ENCODE measurements at regions not wholly inside any gene's neighbourhood (a gene's known extent, or its start where the extent isn't known, plus 50 kb on each side); places are given as distances from the start of the nearest gene placed in this dataset.
"Not testable (repeated sequence)": the region's sequence is repeated elsewhere in the genome, so short reads cannot be mapped to it uniquely, and the experiment has no call there.

- Mint-ChIP-seq H3K4me1 (ENCODE audit: unreplicated experiment) (no peaks in the 10 kb centered on the region), H3K9me3 (ENCODE audit: unreplicated experiment) (peaks cover 12% of the 10 kb centered on the region), H3K27me3 (ENCODE audit: unreplicated experiment) (peaks cover 72% of the 10 kb centered on the region), H3K36me3 (ENCODE audit: unreplicated experiment) (no peaks in the 10 kb centered on the region), H3K4me3 (ENCODE audit: unreplicated experiment) (no peak overlapping the region), H3K27ac (ENCODE audit: unreplicated experiment) (no peak overlapping the region)
- DNase-seq (ENCODE audit: extremely low spot score, unreplicated experiment) = no peak
- no peak for TF ChIP-seq CTCF (IDR thresholded peaks at IDR 0.05)
These were observed 108.9 kb upstream of the RFX8 start for GRCh38 chr2:101583861-101584260.

DNA sequence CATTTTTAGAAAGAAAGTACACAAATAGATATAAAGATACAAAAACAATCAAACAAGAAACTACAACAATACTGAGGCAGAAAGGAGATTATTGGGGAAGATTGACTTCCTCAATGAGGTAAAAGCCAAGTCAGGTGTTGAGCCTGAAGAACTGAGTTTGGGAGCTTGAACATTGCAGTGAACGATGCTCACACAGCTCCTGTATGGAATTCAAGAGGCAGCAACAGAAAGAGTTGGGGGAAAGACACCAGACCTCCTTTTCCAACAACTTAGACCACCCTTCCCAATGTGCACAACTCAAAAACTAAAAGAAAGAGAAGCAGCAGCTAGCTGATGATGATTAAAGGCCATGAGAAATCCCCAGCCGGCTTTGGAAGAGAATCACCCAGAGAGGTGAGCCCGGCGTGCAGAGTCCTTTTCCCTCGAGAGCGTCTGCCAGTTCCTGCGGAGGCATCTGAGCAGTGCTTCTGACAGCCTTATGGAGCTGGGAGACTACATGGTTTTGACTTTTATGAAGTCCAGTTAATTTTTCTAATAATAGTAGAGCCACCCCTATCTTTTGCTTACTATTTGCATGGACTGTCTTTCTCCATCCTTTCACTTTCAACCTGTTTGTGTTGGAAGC, 106.9 kb upstream of the RFX8 start:
- DNase-seq (ENCODE audit: extremely low spot score, unreplicated experiment) = peak; percentile 70
- H3K4me3 Mint-ChIP-seq (ENCODE audit: unreplicated experiment) = no peak overlapping the region
- TF ChIP-seq CTCF (IDR thresholded peaks at IDR 0.05) = no peak
- H3K27me3 Mint-ChIP-seq (ENCODE audit: unreplicated experiment) = peaks cover 74% of the 10 kb centered on the region
- H3K27ac Mint-ChIP-seq (ENCODE audit: unreplicated experiment) = no peak overlapping the region
- H3K36me3 Mint-ChIP-seq (ENCODE audit: unreplicated experiment) = no peaks in the 10 kb centered on the region
- H3K4me1 Mint-ChIP-seq (ENCODE audit: unreplicated experiment) = no peaks in the 10 kb centered on the region
- H3K9me3 Mint-ChIP-seq (ENCODE audit: unreplicated experiment) = peaks cover 9% of the 10 kb centered on the region

DNA sequence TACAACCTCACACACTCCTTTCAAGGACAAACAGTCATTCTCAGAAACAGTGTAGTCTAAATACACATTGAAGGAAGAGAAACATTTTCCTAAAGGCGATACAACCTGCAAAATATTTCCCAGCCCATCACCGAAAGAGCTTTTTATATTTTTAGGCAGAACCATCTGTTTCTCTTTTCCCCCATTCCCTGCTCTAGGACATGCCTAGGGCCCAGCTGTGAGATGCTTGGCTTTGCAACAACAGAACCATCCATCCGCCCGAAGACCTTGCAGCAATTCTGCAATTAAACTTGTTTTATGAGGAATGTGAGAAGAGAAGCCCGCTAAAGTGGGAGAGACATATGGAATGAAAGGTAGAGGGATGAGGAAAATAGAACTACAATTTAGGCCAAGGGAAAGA, 105.6 kb upstream of the RFX8 start:
- no peak for TF ChIP-seq CTCF (IDR thresholded peaks at IDR 0.05)
- no peak overlapping the region for H3K4me3 Mint-ChIP-seq (ENCODE audit: unreplicated experiment)
- no peaks in the 10 kb centered on the region for H3K36me3 Mint-ChIP-seq (ENCODE audit: unreplicated experiment)
- no peak overlapping the region for H3K27ac Mint-ChIP-seq (ENCODE audit: unreplicated experiment)
- H3K4me1 Mint-ChIP-seq (ENCODE audit: unreplicated experiment) = no peaks in the 10 kb centered on the region
- peak; percentile 21 for DNase-seq (ENCODE audit: extremely low spot score, unreplicated experiment)
- peaks cover 9% of the 10 kb centered on the region for H3K9me3 Mint-ChIP-seq (ENCODE audit: unreplicated experiment)
- H3K27me3 Mint-ChIP-seq (ENCODE audit: unreplicated experiment) = peaks cover 70% of the 10 kb centered on the region

- no peak for DNase-seq (ENCODE audit: extremely low spot score, unreplicated experiment)
- TF ChIP-seq CTCF (IDR thresholded peaks at IDR 0.05) = no peak
- Mint-ChIP-seq H3K4me1 (ENCODE audit: unreplicated experiment) (no peaks in the 10 kb centered on the region), H3K4me3 (ENCODE audit: unreplicated experiment) (no peak overlapping the region), H3K27ac (ENCODE audit: unreplicated experiment) (no peak overlapping the region), H3K9me3 (ENCODE audit: unreplicated experiment) (no peaks in the 10 kb centered on the region), H3K36me3 (ENCODE audit: unreplicated experiment) (no peaks in the 10 kb centered on the region), H3K27me3 (ENCODE audit: unreplicated experiment) (peaks cover 60% of the 10 kb centered on the region)
These were observed 103.8 kb upstream of the RFX8 start for GRCh38 chr2:101578671-101579070.

GRCh38 chr2:101578135-101578534, 103.2 kb upstream of the RFX8 start:
- H3K4me1 Mint-ChIP-seq (ENCODE audit: unreplicated experiment); H3K9me3 Mint-ChIP-seq (ENCODE audit: unreplicated experiment); H3K27ac Mint-ChIP-seq (ENCODE audit: unreplicated experiment); H3K36me3 Mint-ChIP-seq (ENCODE audit: unreplicated experiment); H3K4me3 Mint-ChIP-seq (ENCODE audit: unreplicated experiment): not testable (repeated sequence)
- H3K27me3 Mint-ChIP-seq (ENCODE audit: unreplicated experiment) = peaks cover 60% of the 10 kb centered on the region
- peak; percentile 23 for DNase-seq (ENCODE audit: extremely low spot score, unreplicated experiment)

- Mint-ChIP-seq H3K4me3 (ENCODE audit: unreplicated experiment) (no peak overlapping the region), H3K36me3 (ENCODE audit: unreplicated experiment) (no peaks in the 10 kb centered on the region), H3K27me3 (ENCODE audit: unreplicated experiment) (peaks cover 58% of the 10 kb centered on the region), H3K9me3 (ENCODE audit: unreplicated experiment) (peaks cover 4% of the 10 kb centered on the region), H3K4me1 (ENCODE audit: unreplicated experiment) (no peaks in the 10 kb centered on the region), H3K27ac (ENCODE audit: unreplicated experiment) (no peak overlapping the region)
- no peak for TF ChIP-seq CTCF (IDR thresholded peaks at IDR 0.05)
- no peak for DNase-seq (ENCODE audit: extremely low spot score, unreplicated experiment)
These were observed 102.3 kb upstream of the RFX8 start for GRCh38 chr2:101577173-101577572.
